ENCODE measurements at regions not wholly inside any gene's neighbourhood (a gene's known extent, or its start where the extent isn't known, plus 50 kb on each side); places are given as distances from the start of the nearest gene placed in this dataset.

GRCh38 chr6:140253096-140253495, 878.6 kb upstream of the CITED2 start:
- Mint-ChIP-seq H3K9me3 (no peaks in the 10 kb centered on the region), H3K4me3 (no peak overlapping the region), H3K27ac (no peak overlapping the region), H3K27me3 (no peaks in the 10 kb centered on the region), H3K4me1 (no peaks in the 10 kb centered on the region), H3K36me3 (ENCODE audit: low read depth) (no peaks in the 10 kb centered on the region)
- ChIA-PET CTCF (no interaction called here), POLR2A (no interaction called here)
- TF ChIP-seq CTCF (IDR thresholded peaks at IDR 0.05) = no peak
- ATAC-seq (ENCODE audit: low read depth) (no peak), DNase-seq (no peak)
- intact Hi-C loops (cut with micrococcal nuclease) = no loop called here

GRCh38 chr6:140252099-140252498, 877.7 kb upstream of the CITED2 start:
- ChIA-PET POLR2A (no interaction called here), CTCF (no interaction called here)
- no peak overlapping the region for H3K27ac Mint-ChIP-seq
- no peak for TF ChIP-seq CTCF (IDR thresholded peaks at IDR 0.05)
- no peak for DNase-seq
- H3K36me3 Mint-ChIP-seq (ENCODE audit: low read depth) = no peaks in the 10 kb centered on the region
- no peaks in the 10 kb centered on the region for H3K27me3 Mint-ChIP-seq
- H3K9me3 Mint-ChIP-seq = no peaks in the 10 kb centered on the region
- no peak overlapping the region for H3K4me3 Mint-ChIP-seq
- no peaks in the 10 kb centered on the region for H3K4me1 Mint-ChIP-seq
- intact Hi-C loops (cut with micrococcal nuclease) = no loop called here
- no peak for ATAC-seq (ENCODE audit: low read depth)

- H3K36me3 Mint-ChIP-seq (ENCODE audit: low read depth) = no peaks in the 10 kb centered on the region
- H3K4me1 Mint-ChIP-seq = no peaks in the 10 kb centered on the region
- intact Hi-C loops (cut with micrococcal nuclease) = no loop called here
- CTCF ChIA-PET = no interaction called here
- POLR2A ChIA-PET = no interaction called here
- no peak for DNase-seq
- H3K9me3 Mint-ChIP-seq = no peaks in the 10 kb centered on the region
- H3K4me3 Mint-ChIP-seq = no peak overlapping the region
- TF ChIP-seq CTCF (IDR thresholded peaks at IDR 0.05) = no peak
- ATAC-seq (ENCODE audit: low read depth) = no peak
- H3K27ac Mint-ChIP-seq = no peak overlapping the region
- no peaks in the 10 kb centered on the region for H3K27me3 Mint-ChIP-seq
These were observed 871.0 kb upstream of the CITED2 start for GRCh38 chr6:140245296-140246040.

GRCh38 chr6:140237251-140237650, 862.8 kb upstream of the CITED2 start:
- Mint-ChIP-seq H3K27ac (no peak overlapping the region), H3K36me3 (ENCODE audit: low read depth) (no peaks in the 10 kb centered on the region)
- POLR2A ChIA-PET = no interaction called here

GRCh38 chr6:140236732-140237131, 862.3 kb upstream of the CITED2 start:
- Mint-ChIP-seq H3K36me3 (ENCODE audit: low read depth) (no peaks in the 10 kb centered on the region), H3K4me3 (no peak overlapping the region), H3K9me3 (peaks cover 15% of the 10 kb centered on the region), H3K4me1 (no peaks in the 10 kb centered on the region), H3K27ac (no peak overlapping the region), H3K27me3 (no peaks in the 10 kb centered on the region)
- no peak for TF ChIP-seq CTCF (IDR thresholded peaks at IDR 0.05)
- intact Hi-C loops (cut with micrococcal nuclease) = no loop called here
- ChIA-PET CTCF (no interaction called here), POLR2A (no interaction called here)
- DNase-seq (no peak), ATAC-seq (ENCODE audit: low read depth) (no peak)

More at GRCh38 chr6:140237251-140237650, 862.8 kb upstream of the CITED2 start:
- CTCF ChIA-PET = no interaction called here
- Mint-ChIP-seq H3K4me3 (no peak overlapping the region), H3K9me3 (peaks cover 11% of the 10 kb centered on the region), H3K4me1 (no peaks in the 10 kb centered on the region), H3K27me3 (no peaks in the 10 kb centered on the region)
- ATAC-seq (ENCODE audit: low read depth) (no peak), DNase-seq (no peak)
- TF ChIP-seq CTCF (IDR thresholded peaks at IDR 0.05) = no peak
- intact Hi-C loops (cut with micrococcal nuclease) = no loop called here
